Calu3 (cell line): ENCODE measurements at regions not wholly inside any gene's neighbourhood (a gene's known extent, or its start where the extent isn't known, plus 50 kb on each side); places are given as distances from the start of the nearest gene placed in this dataset.

Source experiments
- BruUV-seq: library from RNA; stranded (reverse); fragments of 400-500 nt; replicated peaks from 2 replicates; lab custom pipeline; 2021; lab: Mats Ljungman, UMichigan
- CTCF ChIA-PET: fragments of 300-600 bp; sonication (Branson Sonifier 250); formaldehyde crosslinking; loops from one replicate; lab custom pipeline; 2022; ENCODE audit warnings: antibody characterized with exemption; lab: Charles Lee
- DNase-seq: peaks from one replicate; pipeline ENCODE4 v3.0.0; 2022
- H3K27ac Mint-ChIP-seq: one replicate; pipeline ENCODE4 v1.8.0; 2022; ENCODE audit warnings: mixed read lengths; ENCODE audit not compliant: unreplicated experiment
- H3K27me3 Mint-ChIP-seq: one replicate; pipeline ENCODE4 v1.8.0; 2022; ENCODE audit warnings: mixed read lengths; ENCODE audit not compliant: unreplicated experiment
- H3K36me3 Mint-ChIP-seq: one replicate; pipeline ENCODE4 v1.8.0; 2022; ENCODE audit warnings: mild to moderate bottlenecking, moderate library complexity, mixed read lengths; ENCODE audit not compliant: insufficient read depth, unreplicated experiment
- H3K4me1 Mint-ChIP-seq: one replicate; pipeline ENCODE4 v1.8.0; 2022; ENCODE audit warnings: mild to moderate bottlenecking, low read depth, mixed read lengths; ENCODE audit not compliant: unreplicated experiment
- H3K4me3 Mint-ChIP-seq: one replicate; pipeline ENCODE4 v1.8.0; 2022; ENCODE audit warnings: mild to moderate bottlenecking, low read depth, moderate library complexity, mixed read lengths; ENCODE audit not compliant: unreplicated experiment
- H3K9me3 Mint-ChIP-seq: one replicate; pipeline ENCODE4 v1.8.0; 2022; ENCODE audit warnings: low read depth, mixed read lengths; ENCODE audit not compliant: unreplicated experiment
- CTCF ChIP-seq: fragments of 200-600 bp; IDR thresholded peaks from one replicate; pipeline ENCODE4 v1.8.0; 2022; ENCODE audit warnings: antibody characterized with exemption; ENCODE audit not compliant: unreplicated experiment
- intact Hi-C: fragments of 100-400 bp; cut with micrococcal nuclease; formaldehyde crosslinking; loops from one replicate; pipeline ENCODE4 v1.10.0; 2022; ENCODE audit not compliant: unreplicated experiment

GRCh38 chr2:70024284-70024683 is 62.9 kb upstream of the ASPRV1 start:
- Mint-ChIP-seq H3K9me3 (no peaks in the 10 kb centered on the region), H3K36me3 (no peaks in the 10 kb centered on the region), H3K27ac (no peak overlapping the region), H3K4me1 (no peaks in the 10 kb centered on the region), H3K27me3 (no peaks in the 10 kb centered on the region), H3K4me3 (no peak overlapping the region)
- BruUV-seq, result no TSS peak
- intact Hi-C loops, result no loop called here
- TF ChIP-seq CTCF, result no peak
- DNase-seq, result no peak
- CTCF ChIA-PET, result interaction anchor here (0.6 kb wide), 1 partner anchor 1349 kb away, joined by 7 read pairs; no protein-coding TSS in a partner anchor

- no peak overlapping the region for H3K27ac Mint-ChIP-seq
- DNase-seq, result no peak
- H3K9me3 Mint-ChIP-seq, result peaks cover 4% of the 10 kb centered on the region
- no peak overlapping the region for H3K4me3 Mint-ChIP-seq
- BruUV-seq, result no TSS peak
- intact Hi-C loops, result no loop called here
- no peaks in the 10 kb centered on the region for H3K4me1 Mint-ChIP-seq
- TF ChIP-seq CTCF, result no peak
- H3K36me3 Mint-ChIP-seq, result no peaks in the 10 kb centered on the region
- CTCF ChIA-PET, result no interaction called here
- no peaks in the 10 kb centered on the region for H3K27me3 Mint-ChIP-seq
These were observed 57.7 kb upstream of the ASPRV1 start for GRCh38 chr2:70019096-70019495.

- H3K9me3 Mint-ChIP-seq, result peaks cover 4% of the 10 kb centered on the region
- no peaks in the 10 kb centered on the region for H3K36me3 Mint-ChIP-seq
- no TSS peak for BruUV-seq
- no peaks in the 10 kb centered on the region for H3K4me1 Mint-ChIP-seq
- H3K27me3 Mint-ChIP-seq, result no peaks in the 10 kb centered on the region
- intact Hi-C loops, result no loop called here
- no peak for TF ChIP-seq CTCF
- DNase-seq, result no peak
- no peak overlapping the region for H3K4me3 Mint-ChIP-seq
- H3K27ac Mint-ChIP-seq, result no peak overlapping the region
- CTCF ChIA-PET, result no interaction called here
These were observed 56.5 kb upstream of the ASPRV1 start for GRCh38 chr2:70017962-70018361.

- H3K4me3 Mint-ChIP-seq, result no peak overlapping the region
- intact Hi-C loops, result no loop called here
- no peaks in the 10 kb centered on the region for H3K36me3 Mint-ChIP-seq
- CTCF ChIA-PET, result no interaction called here
- DNase-seq, result no peak
- peaks cover 10% of the 10 kb centered on the region for H3K4me1 Mint-ChIP-seq
- H3K27me3 Mint-ChIP-seq, result no peaks in the 10 kb centered on the region
- H3K9me3 Mint-ChIP-seq, result peaks cover 4% of the 10 kb centered on the region
- H3K27ac Mint-ChIP-seq, result no peak overlapping the region
- TF ChIP-seq CTCF, result no peak
- BruUV-seq, result no TSS peak
These were observed 53.5 kb upstream of the ASPRV1 start for GRCh38 chr2:70014959-70015358.

GRCh38 chr2:70012887-70013286 is 51.5 kb upstream of the ASPRV1 start:
- DNase-seq, result no peak
- H3K4me1 Mint-ChIP-seq, result peaks cover 16% of the 10 kb centered on the region
- no peaks in the 10 kb centered on the region for H3K9me3 Mint-ChIP-seq
- intact Hi-C loops, result no loop called here
- no peaks in the 10 kb centered on the region for H3K36me3 Mint-ChIP-seq
- no TSS peak for BruUV-seq
- CTCF ChIA-PET, result no interaction called here
- TF ChIP-seq CTCF, result no peak
- H3K4me3 Mint-ChIP-seq, result no peak overlapping the region
- H3K27ac Mint-ChIP-seq, result no peak overlapping the region
- H3K27me3 Mint-ChIP-seq, result no peaks in the 10 kb centered on the region
